ENCODE measurements at regions not wholly inside any gene's neighbourhood (a gene's known extent, or its start where the extent isn't known, plus 50 kb on each side); places are given as distances from the start of the nearest gene placed in this dataset.

DNA sequence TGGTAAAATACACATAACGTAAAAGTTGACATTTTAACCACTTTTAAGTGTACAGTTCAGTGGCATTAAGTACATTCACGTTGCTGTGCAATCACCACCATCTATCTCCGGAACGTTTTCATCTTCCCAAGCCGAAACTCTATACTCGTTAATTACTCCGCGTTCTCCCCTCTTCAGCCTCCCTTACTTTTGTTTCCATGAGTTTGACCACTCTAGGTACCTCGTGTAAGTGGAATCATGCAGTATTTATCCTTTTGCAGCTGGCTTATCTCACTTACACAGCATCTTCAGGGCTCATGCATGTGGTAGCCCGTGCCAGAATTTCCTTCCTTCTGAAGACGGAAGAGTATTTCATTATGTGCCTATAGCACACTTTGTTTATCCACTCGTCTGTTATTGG is 225.2 kb downstream of the SLC4A3 start:
- no peak for TF ChIP-seq STAT5B (CRISPR knock-in tag; IDR thresholded peaks at IDR 0.05)
- no peak for TF ChIP-seq PAWR (CRISPR knock-in tag; IDR thresholded peaks at IDR 0.05; ENCODE audit: borderline replicate concordance)
- TF ChIP-seq, protein P1, sequence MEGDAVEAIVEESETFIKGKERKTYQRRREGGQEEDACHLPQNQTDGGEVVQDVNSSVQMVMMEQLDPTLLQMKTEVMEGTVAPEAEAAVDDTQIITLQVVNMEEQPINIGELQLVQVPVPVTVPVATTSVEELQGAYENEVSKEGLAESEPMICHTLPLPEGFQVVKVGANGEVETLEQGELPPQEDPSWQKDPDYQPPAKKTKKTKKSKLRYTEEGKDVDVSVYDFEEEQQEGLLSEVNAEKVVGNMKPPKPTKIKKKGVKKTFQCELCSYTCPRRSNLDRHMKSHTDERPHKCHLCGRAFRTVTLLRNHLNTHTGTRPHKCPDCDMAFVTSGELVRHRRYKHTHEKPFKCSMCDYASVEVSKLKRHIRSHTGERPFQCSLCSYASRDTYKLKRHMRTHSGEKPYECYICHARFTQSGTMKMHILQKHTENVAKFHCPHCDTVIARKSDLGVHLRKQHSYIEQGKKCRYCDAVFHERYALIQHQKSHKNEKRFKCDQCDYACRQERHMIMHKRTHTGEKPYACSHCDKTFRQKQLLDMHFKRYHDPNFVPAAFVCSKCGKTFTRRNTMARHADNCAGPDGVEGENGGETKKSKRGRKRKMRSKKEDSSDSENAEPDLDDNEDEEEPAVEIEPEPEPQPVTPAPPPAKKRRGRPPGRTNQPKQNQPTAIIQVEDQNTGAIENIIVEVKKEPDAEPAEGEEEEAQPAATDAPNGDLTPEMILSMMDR (CRISPR knock-in tag; IDR thresholded peaks at IDR 0.05): no peak
- TF ChIP-seq KDM2A (CRISPR knock-in tag; IDR thresholded peaks at IDR 0.05; ENCODE audit: borderline replicate concordance, low read depth): no peak
- TF ChIP-seq CBFB (CRISPR knock-in tag; IDR thresholded peaks at IDR 0.05): no peak
- no peak for TF ChIP-seq SMC3 (IDR thresholded peaks at IDR 0.05; ENCODE audit: low read length)
- no peak for TF ChIP-seq POLR2AphosphoS2 (IDR thresholded peaks at IDR 0.05; ENCODE audit: low read depth, low read length)
- no peak for TF ChIP-seq EEA1 (CRISPR knock-in tag; IDR thresholded peaks at IDR 0.05; ENCODE audit: borderline replicate concordance)
